Aorta (tissue), 5 donors: ENCODE measurements at regions not wholly inside any gene's neighbourhood (a gene's known extent, or its start where the extent isn't known, plus 50 kb on each side); places are given as distances from the start of the nearest gene placed in this dataset.
A peak's percentile ranks its signal among the peaks of the same experiment; 100 is the strongest.
"Not testable (repeated sequence)": the region's sequence is repeated elsewhere in the genome, so short reads cannot be mapped to it uniquely, and the experiment has no call there.

Experiments
- ATAC-seq: fragments of 200-7000 bp; cut with Tn5 transposase; one replicate; pipeline ENCODE4 v1.9.1; 2022; ENCODE audit warnings: moderate library complexity; ENCODE audit not compliant: low FRiP score
- DNase-seq, 2 donors: peaks; one replicate each; pipeline ENCODE4 v3.0.0-alpha.2; 2020
- H3K27ac ChIP-seq, 2 donors: one replicate each; pipeline ENCODE4 v1.5.1; 2013; ENCODE audit warnings: low read length in 2 of 2, mild to moderate bottlenecking in 2 of 2, moderate library complexity in 2 of 2, control low read depth in 1 of 2, inconsistent platforms in 1 of 2, low read depth in 1 of 2
- H3K27me3 ChIP-seq, 2 donors: one replicate each; pipeline ENCODE4 v1.6.1; 2013; ENCODE audit warnings: control low read depth in 1 of 2, low read length in 1 of 2, mild to moderate bottlenecking in 1 of 2, moderate library complexity in 1 of 2; ENCODE audit not compliant: insufficient read depth in 2 of 2, control insufficient read depth in 1 of 2
- H3K36me3 ChIP-seq, 2 donors: one replicate each; pipeline ENCODE4 v1.6.1; 2013; ENCODE audit warnings: control low read depth in 1 of 2, low read length in 1 of 2, mild to moderate bottlenecking in 1 of 2; ENCODE audit not compliant: insufficient read depth in 2 of 2, control insufficient read depth in 1 of 2
- H3K4me1 ChIP-seq, 2 donors: one replicate each; pipeline ENCODE4 v1.6.1; 2013; ENCODE audit warnings: low read length in 2 of 2, control low read depth in 1 of 2, mild to moderate bottlenecking in 1 of 2, moderate library complexity in 1 of 2; ENCODE audit not compliant: insufficient read depth in 2 of 2, control insufficient read depth in 1 of 2
- H3K4me3 ChIP-seq, 2 donors: one replicate each; pipeline ENCODE4 v1.5.1; 2013; ENCODE audit warnings: low read length in 2 of 2, control low read depth in 1 of 2, mild to moderate bottlenecking in 1 of 2
- H3K9me3 ChIP-seq: one replicate; pipeline ENCODE4 v1.6.1; 2013; ENCODE audit warnings: mild to moderate bottlenecking, low read length; ENCODE audit not compliant: control insufficient read depth
- WGBS, 2 donors: extraction: QIAGEN DNeasy Blood & Tissue Kit; methylation state at CpG; one replicate each; pipeline ENCODE4 v1.1.7; 2013; 5-methylcytosine and 5-hydroxymethylcytosine counted together
- intact Hi-C, 2 donors: fragments of 100-400 bp; cut with DNase I; formaldehyde crosslinking; loops; one replicate each; pipeline versions ENCODE4 v1.14.2 to v1.15.0; 2022
- donor health status: healthy with polysubstance abuse.
- donor health status: Bipolar disorder and iron deficiency.
- donor health status: DM: no; HTN: no; CAD: no.
- donor health status: DM: no; HTN: no; CAD: no.
- donor health status: DM: yes; HTN: yes; CAD: no.

DNA sequence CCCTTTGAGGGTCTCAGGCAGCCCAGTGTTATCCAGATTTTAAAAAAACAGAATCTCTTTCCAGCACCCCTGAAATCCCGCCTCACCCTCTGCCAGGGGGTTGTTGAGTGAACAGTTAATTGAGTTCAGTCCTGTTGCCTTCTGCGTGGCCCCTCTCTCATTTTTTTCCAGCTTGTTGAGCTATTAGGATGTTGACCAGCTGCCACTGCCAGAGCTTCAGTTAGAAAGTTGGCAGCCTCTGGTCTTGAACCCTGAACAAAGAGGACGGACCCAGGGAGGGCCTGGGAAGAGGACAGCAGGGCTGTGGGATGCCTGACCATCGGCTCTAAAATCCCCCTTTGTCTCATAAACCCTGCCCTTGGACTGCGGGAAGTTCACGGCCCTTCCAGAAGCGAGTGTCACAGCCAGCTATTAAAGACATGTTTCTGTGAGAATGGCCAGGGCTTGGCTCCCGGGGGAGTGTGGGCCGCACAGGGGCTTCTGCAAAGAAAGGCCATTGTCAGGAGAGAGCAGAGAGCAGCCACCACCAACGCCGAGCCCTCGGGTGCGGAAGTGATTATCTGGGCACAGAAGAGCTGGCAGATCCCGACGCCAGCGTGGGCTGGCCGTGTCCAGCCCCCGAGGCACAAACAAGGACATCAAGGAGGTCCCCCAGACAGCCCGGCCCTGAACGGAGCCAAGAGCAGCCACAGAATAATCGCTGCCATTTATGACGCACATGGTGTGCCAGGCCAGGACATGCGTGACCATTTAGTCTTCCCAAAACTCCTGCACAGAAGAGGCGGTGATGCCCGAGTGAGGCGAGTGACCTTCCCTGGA lies 189.0 kb downstream of the ANKRD60 start:
- intact Hi-C loops, result no loop called here
- 61 to 72% methylated on average over 26 of the region's 26 CpGs for WGBS, 2 donors
- Histone ChIP-seq H3K27me3 (no peaks in the 10 kb centered on the region), H3K9me3 (no peaks in the 10 kb centered on the region), H3K27ac (no peak overlapping the region), H3K4me1 (no peaks in the 10 kb centered on the region), H3K36me3 (no peaks in the 10 kb centered on the region), H3K4me3 (no peak overlapping the region)
- DNase-seq (peak in 1 of 2 donors; percentile 61), ATAC-seq (no peak)

DNA sequence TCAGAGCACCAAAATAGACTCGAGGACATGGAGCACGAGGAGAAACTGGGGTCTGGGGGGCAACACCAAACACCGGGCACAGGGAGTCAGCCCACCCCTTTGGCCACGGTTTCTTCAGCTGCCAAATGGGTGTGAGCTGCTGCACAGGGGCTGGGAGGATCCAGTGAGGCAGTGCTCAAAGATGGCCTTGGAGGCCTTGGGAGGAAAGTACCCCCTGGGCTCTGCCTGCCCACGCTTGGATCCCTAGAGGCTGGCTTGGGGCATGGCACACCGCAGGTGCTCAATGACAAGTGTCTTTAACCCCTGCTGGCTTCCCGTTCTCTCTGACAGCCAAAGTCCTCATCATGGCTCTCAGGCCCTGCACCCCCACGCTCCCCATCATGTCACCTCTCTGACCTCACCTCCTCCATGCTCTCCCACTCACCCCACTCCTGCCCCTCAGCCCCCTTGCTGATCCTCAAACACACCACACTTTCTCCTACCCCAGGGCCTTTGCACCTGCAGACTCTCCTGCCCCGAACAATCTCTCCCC lies 190.3 kb downstream of the ANKRD60 start:
- Histone ChIP-seq H3K27me3 (no peaks in the 10 kb centered on the region), H3K27ac (no peak overlapping the region), H3K36me3 (no peaks in the 10 kb centered on the region), H3K9me3 (no peaks in the 10 kb centered on the region), H3K4me1 (no peaks in the 10 kb centered on the region), H3K4me3 (no peak overlapping the region)
- DNase-seq (no peak), ATAC-seq (no peak)
- intact Hi-C loops, result no loop called here
- 94 to 95% methylated on average over 9 of the region's 9 CpGs for WGBS, 2 donors

DNA sequence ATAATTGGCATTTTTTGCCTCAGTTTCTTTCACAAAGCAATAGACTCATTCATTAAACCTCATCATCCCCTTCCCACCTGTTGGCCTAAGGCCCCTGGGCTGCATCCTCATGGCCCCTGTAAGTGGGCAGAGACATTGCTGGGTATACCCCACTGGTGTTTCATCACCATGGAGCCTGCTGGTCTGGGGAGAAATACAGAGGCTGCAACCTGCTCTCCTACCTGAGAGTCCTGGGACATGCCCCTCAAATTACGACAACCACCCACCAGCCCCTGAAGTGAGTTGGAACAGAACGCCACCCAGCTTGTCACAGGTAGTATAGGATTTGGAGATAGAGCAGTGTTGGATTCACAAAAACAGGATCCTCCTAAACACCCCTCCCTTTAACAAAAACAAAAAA lies 190.8 kb downstream of the ANKRD60 start:
- ATAC-seq (no peak), DNase-seq (no peak)
- Histone ChIP-seq H3K36me3 (no peaks in the 10 kb centered on the region), H3K9me3 (no peaks in the 10 kb centered on the region), H3K4me3 (no peak overlapping the region), H3K27me3 (no peaks in the 10 kb centered on the region), H3K4me1 (no peaks in the 10 kb centered on the region), H3K27ac (no peak overlapping the region)
- 97 to 99% methylated on average over 2 of the region's 2 CpGs for WGBS, 2 donors
- intact Hi-C loops, result no loop called here

DNA sequence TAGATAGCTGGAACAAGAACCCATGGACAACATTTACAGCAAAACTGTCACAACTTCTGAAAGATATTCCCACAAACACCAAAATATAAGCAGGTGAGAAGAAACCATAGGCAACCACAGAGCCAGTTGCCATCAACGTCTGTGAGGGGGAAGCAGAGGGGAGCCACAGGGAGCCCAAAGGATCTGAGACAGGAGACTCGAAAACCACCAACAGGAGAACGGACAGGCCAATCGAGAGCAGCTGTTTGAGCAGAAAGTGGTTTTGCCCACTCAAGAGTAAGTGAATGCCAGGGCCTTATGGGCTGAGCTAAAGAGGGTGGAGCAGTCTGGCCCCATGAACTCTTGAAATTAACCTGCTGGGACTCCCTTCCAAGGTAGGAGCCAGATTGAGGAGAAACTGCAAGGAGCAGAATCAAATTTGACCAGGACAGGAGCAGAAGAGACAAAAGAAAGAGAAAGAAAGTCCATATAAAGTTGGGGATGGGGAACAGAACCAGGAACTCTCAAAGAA lies 195.4 kb downstream of the ANKRD60 start:
- WGBS, 2 donors, result 90 to 93% methylated on average over 4 of the region's 4 CpGs
- no peak for ATAC-seq

DNA sequence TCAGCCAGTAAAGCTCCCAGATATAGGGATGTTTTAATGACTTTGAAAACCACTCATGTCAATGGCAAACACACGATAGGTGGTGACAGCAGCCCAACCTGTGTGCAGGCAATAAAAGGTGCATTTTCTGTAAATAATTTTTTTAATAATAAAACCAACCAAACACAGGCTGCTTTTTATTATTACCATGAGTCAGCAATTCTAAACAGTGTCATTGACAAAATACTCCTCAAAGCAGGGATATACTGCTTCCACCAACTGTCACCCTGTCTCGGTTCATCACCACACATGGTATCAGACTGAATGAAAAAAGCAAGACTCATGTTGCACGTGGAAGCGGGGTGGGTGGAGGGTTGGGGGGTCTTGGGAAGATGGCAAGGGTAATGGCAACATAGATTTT lies 195.9 kb downstream of the ANKRD60 start:
- Histone ChIP-seq H3K4me3 (no peak overlapping the region), H3K4me1 (no peaks in the 10 kb centered on the region), H3K27ac (no peak overlapping the region), H3K27me3 (no peaks in the 10 kb centered on the region), H3K9me3 (no peaks in the 10 kb centered on the region), H3K36me3 (no peaks in the 10 kb centered on the region)
- ATAC-seq (no peak), DNase-seq (no peak)
- 80 to 91% methylated on average over 4 of the region's 4 CpGs for WGBS, 2 donors
- intact Hi-C loops, result no loop called here

More for the DNA sequence above, 195.4 kb downstream of the ANKRD60 start:
- no peaks in the 10 kb centered on the region for H3K4me1 ChIP-seq
- DNase-seq, result no peak
- no peaks in the 10 kb centered on the region for H3K36me3 ChIP-seq
- no peaks in the 10 kb centered on the region for H3K27me3 ChIP-seq
- H3K4me3 ChIP-seq, result no peak overlapping the region
- H3K27ac ChIP-seq, result no peak overlapping the region
- no peaks in the 10 kb centered on the region for H3K9me3 ChIP-seq
- intact Hi-C loops, result no loop called here

DNA sequence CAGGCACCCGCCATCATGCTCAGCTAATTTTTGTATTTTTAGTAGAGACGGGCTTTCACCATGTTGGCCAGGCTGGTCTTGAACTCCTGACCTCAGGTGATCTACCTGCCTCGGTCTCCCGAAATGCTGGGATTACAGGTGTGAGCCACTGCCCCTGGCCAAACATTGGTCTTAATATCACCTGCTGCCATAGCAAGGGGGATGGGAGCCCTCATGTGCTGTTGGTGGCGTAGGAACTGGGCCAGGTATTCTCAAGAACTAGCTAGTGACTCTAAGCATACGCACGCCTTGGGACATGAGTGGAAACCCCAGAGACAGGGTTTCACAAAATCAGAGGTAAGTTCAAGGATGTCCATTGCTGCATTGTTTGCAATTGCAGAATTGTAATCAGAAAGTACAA lies 197.1 kb downstream of the ANKRD60 start:
- H3K4me1 ChIP-seq, ATAC-seq, H3K9me3 ChIP-seq, H3K36me3 ChIP-seq, H3K27ac ChIP-seq, H3K27me3 ChIP-seq, H3K4me3 ChIP-seq, intact Hi-C loops: not testable (repeated sequence)
- WGBS, 2 donors, result 97% methylated on average over 7 of the region's 7 CpGs
- peak in 1 of 2 donors; percentile 23 for DNase-seq

DNA sequence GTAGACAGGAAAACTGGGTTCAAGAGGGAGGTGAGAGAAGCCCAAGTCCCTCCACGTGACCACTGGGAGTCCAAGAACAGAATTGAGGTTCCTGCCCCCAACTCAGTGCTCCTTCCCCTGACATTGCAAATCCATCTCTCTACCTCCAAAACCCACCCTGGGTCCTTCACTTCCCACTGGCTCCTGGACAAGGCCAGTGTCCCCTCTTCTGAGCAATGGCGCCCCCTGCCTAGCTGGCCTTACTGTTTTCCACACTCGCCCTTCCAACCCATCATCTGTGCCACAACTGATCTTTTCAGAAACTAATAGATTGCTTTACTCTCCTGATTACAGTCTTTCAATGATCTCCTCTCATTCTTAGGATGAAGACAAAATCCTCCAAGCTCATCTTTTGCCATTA lies 200.3 kb downstream of the ANKRD60 start:
- intact Hi-C loops, result no loop called here
- Histone ChIP-seq H3K36me3 (no peaks in the 10 kb centered on the region), H3K9me3 (no peaks in the 10 kb centered on the region), H3K4me3 (no peak overlapping the region), H3K4me1 (no peaks in the 10 kb centered on the region), H3K27ac (no peak overlapping the region), H3K27me3 (no peaks in the 10 kb centered on the region)
- DNase-seq (peak in 1 of 2 donors; percentile 73), ATAC-seq (no peak)
- WGBS, 2 donors, result 88 to 91% methylated on average over 3 of the region's 3 CpGs

DNA sequence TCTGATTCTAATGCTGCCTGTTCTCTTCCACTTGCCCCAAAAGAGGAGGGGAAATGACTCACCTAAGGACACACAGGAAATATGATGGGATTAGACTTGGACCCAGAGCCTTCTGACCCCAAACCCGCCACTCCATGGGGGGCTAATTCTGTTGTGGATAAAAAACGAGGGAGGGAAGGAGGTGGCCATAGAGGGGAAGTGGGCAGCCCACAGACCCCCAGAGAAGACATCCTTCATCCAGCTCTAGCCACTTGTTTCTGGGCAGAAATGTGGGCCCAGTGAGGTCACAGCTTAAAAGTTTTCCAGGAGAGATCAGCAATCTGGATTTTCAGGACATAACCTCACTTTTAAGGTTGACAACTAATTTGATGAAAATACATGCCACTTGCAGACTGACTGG lies 202.1 kb downstream of the ANKRD60 start:
- DNase-seq (no peak), ATAC-seq (no peak)
- Histone ChIP-seq H3K27ac (no peak overlapping the region), H3K27me3 (no peaks in the 10 kb centered on the region), H3K4me3 (no peak overlapping the region), H3K36me3 (no peaks in the 10 kb centered on the region), H3K9me3 (no peaks in the 10 kb centered on the region), H3K4me1 (no peaks in the 10 kb centered on the region)
- intact Hi-C loops, result no loop called here
- 89 to 90% methylated on average over 2 of the region's 2 CpGs for WGBS, 2 donors

DNA sequence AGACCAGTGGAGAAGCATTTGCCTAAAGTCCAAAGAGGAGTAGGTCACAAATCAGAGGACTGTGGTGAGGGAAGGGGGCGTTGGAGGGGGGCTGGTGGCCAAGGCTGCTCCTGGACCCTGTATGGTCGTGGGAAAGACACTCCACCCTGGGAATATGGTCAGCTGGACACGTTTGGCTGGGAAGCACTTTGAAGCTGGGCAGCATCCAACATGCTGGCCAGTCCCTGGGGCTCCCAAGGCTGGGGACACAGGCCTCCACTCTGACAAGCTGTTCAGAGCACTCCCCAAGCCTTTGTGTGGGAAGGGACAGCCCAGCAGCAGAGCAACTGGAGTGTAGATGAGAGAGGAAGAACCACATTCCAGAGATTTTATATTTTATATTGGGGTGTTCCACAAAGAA lies 203.2 kb downstream of the ANKRD60 start:
- no peaks in the 10 kb centered on the region for H3K27me3 ChIP-seq
- no peak overlapping the region for H3K4me3 ChIP-seq
- no peaks in the 10 kb centered on the region for H3K36me3 ChIP-seq
- ATAC-seq (no peak), DNase-seq (peak in 1 of 2 donors; percentile 36)
- intact Hi-C loops, result no loop called here
- no peaks in the 10 kb centered on the region for H3K4me1 ChIP-seq
- WGBS, 2 donors, result 4 to 15% methylated on average over 3 of the region's 3 CpGs
- H3K27ac ChIP-seq, result no peak overlapping the region
- H3K9me3 ChIP-seq, result no peaks in the 10 kb centered on the region
